Fibroblast of lung (primary cell): ENCODE measurements at regions not wholly inside any gene's neighbourhood (a gene's known extent, or its start where the extent isn't known, plus 50 kb on each side); places are given as distances from the start of the nearest gene placed in this dataset.
"Not testable (repeated sequence)": the region's sequence is repeated elsewhere in the genome, so short reads cannot be mapped to it uniquely, and the experiment has no call there.

Source experiments
- DNase-seq, 2 donors: peaks; one replicate each; pipeline versions ENCODE4 v3.0.0 to v3.0.0-alpha.2; 2010; ENCODE audit warnings: low read depth in 2 of 2
- H2AFZ ChIP-seq: 2 replicates; pipeline ENCODE4 v1.5.1; 2012; ENCODE audit warnings: low read length, control low read depth, inconsistent platforms
- H3K27ac ChIP-seq: 2 replicates; pipeline ENCODE4 v1.5.1; 2011; ENCODE audit warnings: low read length, control low read depth; ENCODE audit not compliant: insufficient read depth
- H3K27me3 ChIP-seq: 2 replicates; pipeline ENCODE4 v1.5.1; 2011; ENCODE audit warnings: mild to moderate bottlenecking, low read length; ENCODE audit not compliant: control insufficient read depth, insufficient read depth
- H3K36me3 ChIP-seq: 2 replicates; pipeline ENCODE4 v1.5.1; 2011; ENCODE audit warnings: low read length; ENCODE audit not compliant: control insufficient read depth, insufficient read depth
- H3K4me1 ChIP-seq: 2 replicates; pipeline ENCODE4 v1.5.1; 2011; ENCODE audit warnings: low read length; ENCODE audit not compliant: control insufficient read depth, insufficient read depth; ENCODE audit errors: extremely low read depth
- H3K4me2 ChIP-seq: 2 replicates; pipeline ENCODE4 v1.5.1; 2011; ENCODE audit warnings: low read length, control low read depth; ENCODE audit not compliant: insufficient read depth; ENCODE audit errors: extremely low read depth
- H3K4me3 ChIP-seq, 4 experiments: fragments of 200-600 bp in 1 of 4; sonication (generic) in 1 of 4; replicated peaks in 1 of 4; 2 replicates each; pipeline ENCODE4 v1.5.1; 2011 to 2016; ENCODE audit warnings: low read length in 4 of 4, low read depth in 3 of 4, mild to moderate bottlenecking in 3 of 4, control low read depth in 2 of 4, inconsistent platforms in 1 of 4, mixed read lengths in 1 of 4; ENCODE audit not compliant: insufficient read depth in 1 of 4; ENCODE audit errors: control extremely low read depth in 1 of 4
- H3K79me2 ChIP-seq: 2 replicates; pipeline ENCODE4 v1.5.1; 2012; ENCODE audit warnings: mild to moderate bottlenecking, low read length, inconsistent platforms; ENCODE audit not compliant: control insufficient read depth, insufficient read depth
- H3K9ac ChIP-seq: 2 replicates; pipeline ENCODE4 v1.5.1; 2011; ENCODE audit warnings: mild to moderate bottlenecking, low read length, control low read depth; ENCODE audit not compliant: insufficient read depth
- H3K9me3 ChIP-seq: 2 replicates; pipeline ENCODE4 v1.5.1; 2012; ENCODE audit warnings: low read depth, low read length; ENCODE audit not compliant: control insufficient read depth, insufficient read depth
- H4K20me1 ChIP-seq: 2 replicates; pipeline ENCODE4 v1.5.1; 2011; ENCODE audit warnings: low read length; ENCODE audit not compliant: control insufficient read depth, insufficient read depth; ENCODE audit errors: extremely low read depth
- CTCF ChIP-seq, 2 donors: IDR thresholded peaks in 1 of 2; conservative IDR thresholded peaks in 1 of 2; 1 replicate in 1 of 2; 2 replicates in 1 of 2; pipeline ENCODE4 v1.5.1; 2011 to 2012; ENCODE audit warnings: low read length in 2 of 2, control low read depth in 1 of 2, inconsistent platforms in 1 of 2, low read depth in 1 of 2, mild to moderate bottlenecking in 1 of 2
- EZH2 ChIP-seq: IDR thresholded peaks from 2 replicates; pipeline ENCODE4 v1.5.1; 2012; ENCODE audit warnings: low read length, control low read depth, mild to moderate bottlenecking; ENCODE audit errors: missing control alignments

GRCh38 chr6:144954241-144954556, 669.1 kb downstream of the UTRN start:
- Histone ChIP-seq H3K27ac (no peak overlapping the region), H3K4me2 (no peak overlapping the region), H2AFZ (no peak overlapping the region), H3K4me1 (no peaks in the 10 kb centered on the region), H3K79me2 (no peaks in the 10 kb centered on the region), H3K9me3 (no peaks in the 10 kb centered on the region), H3K27me3 (no peaks in the 10 kb centered on the region), H4K20me1 (no peaks in the 10 kb centered on the region), H3K9ac (no peak overlapping the region), H3K4me3 (no peak overlapping the region), H3K36me3 (no peaks in the 10 kb centered on the region)
- DNase-seq: no peak
- TF ChIP-seq EZH2 (no peak), CTCF (conservative IDR thresholded peaks at IDR 0.05 in 1 of 2, IDR thresholded peaks at IDR 0.05 in 1 of 2; ENCODE audit: low read depth in 1 of 2, low read length in 2 of 2) (no peak)

- TF ChIP-seq CTCF (conservative IDR thresholded peaks at IDR 0.05 in 1 of 2, IDR thresholded peaks at IDR 0.05 in 1 of 2; ENCODE audit: low read depth in 1 of 2, low read length in 2 of 2) (no peak), EZH2 (no peak)
- Histone ChIP-seq H3K4me3 (no peak overlapping the region), H3K36me3 (no peaks in the 10 kb centered on the region), H3K27me3 (no peaks in the 10 kb centered on the region), H3K9me3 (no peaks in the 10 kb centered on the region), H3K79me2 (no peaks in the 10 kb centered on the region), H3K4me2 (no peak overlapping the region), H3K9ac (no peak overlapping the region), H4K20me1 (no peaks in the 10 kb centered on the region), H3K27ac (no peak overlapping the region), H3K4me1 (no peaks in the 10 kb centered on the region), H2AFZ (no peak overlapping the region)
- DNase-seq: no peak
Measured at GRCh38 chr6:144955392-144955791, 670.3 kb downstream of the UTRN start.

- no peak overlapping the region for H3K27ac ChIP-seq
- no peaks in the 10 kb centered on the region for H3K79me2 ChIP-seq
- H3K4me3 ChIP-seq: no peak overlapping the region
- no peak overlapping the region for H2AFZ ChIP-seq
- H4K20me1 ChIP-seq: no peaks in the 10 kb centered on the region
- no peaks in the 10 kb centered on the region for H3K36me3 ChIP-seq
- H3K27me3 ChIP-seq: no peaks in the 10 kb centered on the region
- H3K9me3 ChIP-seq: no peaks in the 10 kb centered on the region
- no peaks in the 10 kb centered on the region for H3K4me1 ChIP-seq
- TF ChIP-seq EZH2: no peak
- no peak for TF ChIP-seq CTCF (conservative IDR thresholded peaks at IDR 0.05 in 1 of 2, IDR thresholded peaks at IDR 0.05 in 1 of 2; ENCODE audit: low read depth in 1 of 2, low read length in 2 of 2)
- DNase-seq: peak in 1 of 2 donors; percentile 87
- no peak overlapping the region for H3K4me2 ChIP-seq
- H3K9ac ChIP-seq: no peak overlapping the region
Measured at GRCh38 chr6:144955859-144956258, 670.7 kb downstream of the UTRN start.

- not testable (repeated sequence) for H3K4me1 ChIP-seq, H3K4me2 ChIP-seq, H3K9ac ChIP-seq, H3K27me3 ChIP-seq, H3K36me3 ChIP-seq, DNase-seq, H3K27ac ChIP-seq, H4K20me1 ChIP-seq, H2AFZ ChIP-seq, H3K4me3 ChIP-seq, H3K9me3 ChIP-seq, H3K79me2 ChIP-seq
Measured at GRCh38 chr6:144956697-144957096, 671.6 kb downstream of the UTRN start.
